ENCODE measurements at regions not wholly inside any gene's neighbourhood (a gene's known extent, or its start where the extent isn't known, plus 50 kb on each side); places are given as distances from the start of the nearest gene placed in this dataset.

DNA sequence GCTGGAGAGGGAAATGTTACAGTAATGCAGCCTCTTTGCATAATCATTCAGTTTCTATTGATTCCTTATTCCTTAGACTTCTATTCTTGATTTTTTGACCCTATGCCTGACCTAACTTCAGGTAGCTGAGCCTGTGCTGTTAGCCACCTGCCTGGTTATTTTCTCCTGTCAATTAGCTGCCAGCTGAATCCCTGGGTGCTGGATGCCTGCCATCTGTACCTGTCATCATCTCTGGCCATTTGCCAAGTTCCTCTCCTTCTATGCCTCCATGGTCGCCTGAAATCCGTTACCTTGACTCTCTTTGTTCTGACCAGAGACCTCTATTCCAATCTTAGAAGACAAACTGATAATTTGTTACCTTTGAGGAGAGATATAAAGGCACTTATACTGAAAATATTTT, 178.3 kb downstream of the CAVIN4 start:
- no peak for TF ChIP-seq EZH2 (IDR thresholded peaks at IDR 0.05; ENCODE audit: borderline replicate concordance, low read length)
- TF ChIP-seq, protein P1, sequence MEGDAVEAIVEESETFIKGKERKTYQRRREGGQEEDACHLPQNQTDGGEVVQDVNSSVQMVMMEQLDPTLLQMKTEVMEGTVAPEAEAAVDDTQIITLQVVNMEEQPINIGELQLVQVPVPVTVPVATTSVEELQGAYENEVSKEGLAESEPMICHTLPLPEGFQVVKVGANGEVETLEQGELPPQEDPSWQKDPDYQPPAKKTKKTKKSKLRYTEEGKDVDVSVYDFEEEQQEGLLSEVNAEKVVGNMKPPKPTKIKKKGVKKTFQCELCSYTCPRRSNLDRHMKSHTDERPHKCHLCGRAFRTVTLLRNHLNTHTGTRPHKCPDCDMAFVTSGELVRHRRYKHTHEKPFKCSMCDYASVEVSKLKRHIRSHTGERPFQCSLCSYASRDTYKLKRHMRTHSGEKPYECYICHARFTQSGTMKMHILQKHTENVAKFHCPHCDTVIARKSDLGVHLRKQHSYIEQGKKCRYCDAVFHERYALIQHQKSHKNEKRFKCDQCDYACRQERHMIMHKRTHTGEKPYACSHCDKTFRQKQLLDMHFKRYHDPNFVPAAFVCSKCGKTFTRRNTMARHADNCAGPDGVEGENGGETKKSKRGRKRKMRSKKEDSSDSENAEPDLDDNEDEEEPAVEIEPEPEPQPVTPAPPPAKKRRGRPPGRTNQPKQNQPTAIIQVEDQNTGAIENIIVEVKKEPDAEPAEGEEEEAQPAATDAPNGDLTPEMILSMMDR (IDR thresholded peaks at IDR 0.05; ENCODE audit: low read length): no peak
